ENCODE measurements at regions not wholly inside any gene's neighbourhood (a gene's known extent, or its start where the extent isn't known, plus 50 kb on each side); places are given as distances from the start of the nearest gene placed in this dataset.

- TF ChIP-seq ESRRA (CRISPR knock-in tag; IDR thresholded peaks at IDR 0.05; ENCODE audit: borderline replicate concordance) (no peak), CTCF (IDR thresholded peaks at IDR 0.05) (no peak), GTF2I (CRISPR knock-in tag; conservative IDR thresholded peaks at IDR 0.05) (no peak), ATF3 (CRISPR knock-in tag; conservative IDR thresholded peaks at IDR 0.05) (no peak), IRF2 (CRISPR knock-in tag; IDR thresholded peaks at IDR 0.05; ENCODE audit: borderline replicate concordance, low read depth) (no peak), ZNF416 (CRISPR knock-in tag; IDR thresholded peaks at IDR 0.05) (no peak), E2F5 (CRISPR knock-in tag; IDR thresholded peaks at IDR 0.05) (no peak), TCF7 (CRISPR knock-in tag; IDR thresholded peaks at IDR 0.05; ENCODE audit: low read depth) (no peak), CREB1 (CRISPR knock-in tag; IDR thresholded peaks at IDR 0.05) (no peak)
- TF ChIP-seq, protein P1, sequence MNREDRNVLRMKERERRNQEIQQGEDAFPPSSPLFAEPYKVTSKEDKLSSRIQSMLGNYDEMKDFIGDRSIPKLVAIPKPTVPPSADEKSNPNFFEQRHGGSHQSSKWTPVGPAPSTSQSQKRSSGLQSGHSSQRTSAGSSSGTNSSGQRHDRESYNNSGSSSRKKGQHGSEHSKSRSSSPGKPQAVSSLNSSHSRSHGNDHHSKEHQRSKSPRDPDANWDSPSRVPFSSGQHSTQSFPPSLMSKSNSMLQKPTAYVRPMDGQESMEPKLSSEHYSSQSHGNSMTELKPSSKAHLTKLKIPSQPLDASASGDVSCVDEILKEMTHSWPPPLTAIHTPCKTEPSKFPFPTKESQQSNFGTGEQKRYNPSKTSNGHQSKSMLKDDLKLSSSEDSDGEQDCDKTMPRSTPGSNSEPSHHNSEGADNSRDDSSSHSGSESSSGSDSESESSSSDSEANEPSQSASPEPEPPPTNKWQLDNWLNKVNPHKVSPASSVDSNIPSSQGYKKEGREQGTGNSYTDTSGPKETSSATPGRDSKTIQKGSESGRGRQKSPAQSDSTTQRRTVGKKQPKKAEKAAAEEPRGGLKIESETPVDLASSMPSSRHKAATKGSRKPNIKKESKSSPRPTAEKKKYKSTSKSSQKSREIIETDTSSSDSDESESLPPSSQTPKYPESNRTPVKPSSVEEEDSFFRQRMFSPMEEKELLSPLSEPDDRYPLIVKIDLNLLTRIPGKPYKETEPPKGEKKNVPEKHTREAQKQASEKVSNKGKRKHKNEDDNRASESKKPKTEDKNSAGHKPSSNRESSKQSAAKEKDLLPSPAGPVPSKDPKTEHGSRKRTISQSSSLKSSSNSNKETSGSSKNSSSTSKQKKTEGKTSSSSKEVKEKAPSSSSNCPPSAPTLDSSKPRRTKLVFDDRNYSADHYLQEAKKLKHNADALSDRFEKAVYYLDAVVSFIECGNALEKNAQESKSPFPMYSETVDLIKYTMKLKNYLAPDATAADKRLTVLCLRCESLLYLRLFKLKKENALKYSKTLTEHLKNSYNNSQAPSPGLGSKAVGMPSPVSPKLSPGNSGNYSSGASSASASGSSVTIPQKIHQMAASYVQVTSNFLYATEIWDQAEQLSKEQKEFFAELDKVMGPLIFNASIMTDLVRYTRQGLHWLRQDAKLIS (CRISPR knock-in tag; IDR thresholded peaks at IDR 0.05; ENCODE audit: borderline replicate concordance): no peak
- TF ChIP-seq, protein P2, sequence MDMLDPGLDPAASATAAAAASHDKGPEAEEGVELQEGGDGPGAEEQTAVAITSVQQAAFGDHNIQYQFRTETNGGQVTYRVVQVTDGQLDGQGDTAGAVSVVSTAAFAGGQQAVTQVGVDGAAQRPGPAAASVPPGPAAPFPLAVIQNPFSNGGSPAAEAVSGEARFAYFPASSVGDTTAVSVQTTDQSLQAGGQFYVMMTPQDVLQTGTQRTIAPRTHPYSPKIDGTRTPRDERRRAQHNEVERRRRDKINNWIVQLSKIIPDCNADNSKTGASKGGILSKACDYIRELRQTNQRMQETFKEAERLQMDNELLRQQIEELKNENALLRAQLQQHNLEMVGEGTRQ (CRISPR knock-in tag; IDR thresholded peaks at IDR 0.05): no peak
- TF ChIP-seq, protein P3, sequence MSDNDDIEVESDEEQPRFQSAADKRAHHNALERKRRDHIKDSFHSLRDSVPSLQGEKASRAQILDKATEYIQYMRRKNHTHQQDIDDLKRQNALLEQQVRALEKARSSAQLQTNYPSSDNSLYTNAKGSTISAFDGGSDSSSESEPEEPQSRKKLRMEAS (CRISPR knock-in tag; IDR thresholded peaks at IDR 0.05): no peak
- TF ChIP-seq, protein P4, sequence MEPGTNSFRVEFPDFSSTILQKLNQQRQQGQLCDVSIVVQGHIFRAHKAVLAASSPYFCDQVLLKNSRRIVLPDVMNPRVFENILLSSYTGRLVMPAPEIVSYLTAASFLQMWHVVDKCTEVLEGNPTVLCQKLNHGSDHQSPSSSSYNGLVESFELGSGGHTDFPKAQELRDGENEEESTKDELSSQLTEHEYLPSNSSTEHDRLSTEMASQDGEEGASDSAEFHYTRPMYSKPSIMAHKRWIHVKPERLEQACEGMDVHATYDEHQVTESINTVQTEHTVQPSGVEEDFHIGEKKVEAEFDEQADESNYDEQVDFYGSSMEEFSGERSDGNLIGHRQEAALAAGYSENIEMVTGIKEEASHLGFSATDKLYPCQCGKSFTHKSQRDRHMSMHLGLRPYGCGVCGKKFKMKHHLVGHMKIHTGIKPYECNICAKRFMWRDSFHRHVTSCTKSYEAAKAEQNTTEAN (CRISPR knock-in tag; IDR thresholded peaks at IDR 0.05): no peak
These were observed 254.9 kb downstream of the PLPP3 start for GRCh38 chr1:56324504-56324903.
